ENCODE measurements at regions not wholly inside any gene's neighbourhood (a gene's known extent, or its start where the extent isn't known, plus 50 kb on each side); places are given as distances from the start of the nearest gene placed in this dataset.

DNA sequence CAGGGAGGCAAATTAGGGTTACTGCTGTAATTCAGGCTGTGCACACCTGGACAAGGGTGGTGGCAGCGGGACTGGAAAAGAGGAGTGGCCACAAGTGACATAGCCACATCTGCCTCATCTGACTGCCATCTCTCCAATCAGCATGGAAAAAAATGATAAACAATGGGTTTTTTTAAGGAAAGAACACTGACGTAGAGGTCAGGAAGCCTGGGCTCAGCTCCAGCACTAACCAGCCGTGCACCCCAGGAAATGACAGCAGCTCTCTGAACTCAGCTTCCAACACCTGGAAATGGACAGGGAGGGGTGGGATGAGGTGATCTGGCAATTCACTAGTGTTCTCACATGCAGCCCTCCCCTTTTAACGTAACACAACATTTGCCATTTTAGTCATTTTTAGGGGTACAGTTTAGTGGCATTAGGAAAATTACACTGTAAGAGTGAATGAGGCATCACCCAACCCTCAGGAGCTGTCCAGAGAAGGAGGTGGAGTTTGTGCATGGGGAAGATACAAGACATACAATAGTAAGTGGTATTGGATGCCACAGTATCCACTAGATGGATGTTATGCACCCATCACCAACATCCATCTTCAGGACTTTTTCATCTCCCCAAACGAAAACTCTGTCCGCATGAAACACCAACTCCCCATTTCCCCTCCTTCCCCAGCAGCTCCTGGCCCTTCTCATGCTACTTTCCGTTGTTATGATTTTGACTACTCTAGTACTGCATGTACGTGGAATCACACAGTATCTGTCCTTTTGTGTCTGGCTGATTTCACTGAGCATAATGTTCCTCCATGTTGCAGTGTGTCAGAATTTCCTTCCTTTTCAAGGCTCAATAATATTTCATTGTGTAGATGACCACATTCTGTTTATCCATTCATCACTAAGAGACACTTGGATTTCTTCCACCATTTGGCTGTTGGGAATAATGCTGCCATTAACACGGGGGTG lies 215.5 kb upstream of the ECI2 start:
- TF ChIP-seq CTCF (IDR thresholded peaks at IDR 0.05; ENCODE audit: low read depth, low read length) (no peak), POLR2A (IDR thresholded peaks at IDR 0.05; ENCODE audit: extremely low read depth, insufficient read length) (no peak)
- TF ChIP-seq, protein P1, sequence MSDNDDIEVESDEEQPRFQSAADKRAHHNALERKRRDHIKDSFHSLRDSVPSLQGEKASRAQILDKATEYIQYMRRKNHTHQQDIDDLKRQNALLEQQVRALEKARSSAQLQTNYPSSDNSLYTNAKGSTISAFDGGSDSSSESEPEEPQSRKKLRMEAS (IDR thresholded peaks at IDR 0.05; ENCODE audit: low read depth, low read length) = no peak
